GM21423 (cell line): ENCODE measurements at regions not wholly inside any gene's neighbourhood (a gene's known extent, or its start where the extent isn't known, plus 50 kb on each side); places are given as distances from the start of the nearest gene placed in this dataset.
"Not testable (repeated sequence)": the region's sequence is repeated elsewhere in the genome, so short reads cannot be mapped to it uniquely, and the experiment has no call there.

Experiments
- ATAC-seq: cut with Tn5 transposase; IDR thresholded peaks from one replicate; pipeline ENCODE4 v1.9.1; 2021; ENCODE audit warnings: mild to moderate bottlenecking, moderate library complexity; ENCODE audit not compliant: unreplicated experiment

GRCh38 chr14:106398931-106399331, 872.5 kb downstream of the TMEM121 start:
- not testable (repeated sequence) for ATAC-seq

- not testable (repeated sequence) for ATAC-seq
Measured at GRCh38 chr14:106401316-106401715, 874.9 kb downstream of the TMEM121 start.

- ATAC-seq, result not testable (repeated sequence)
Measured at GRCh38 chr14:106410229-106410628, 883.8 kb downstream of the TMEM121 start.

GRCh38 chr14:106414464-106414863, 888.1 kb downstream of the TMEM121 start:
- ATAC-seq, result no peak

GRCh38 chr14:106417224-106418049, 891.1 kb downstream of the TMEM121 start:
- ATAC-seq, result peak; percentile 70

GRCh38 chr14:106419376-106419965, 893.1 kb downstream of the TMEM121 start:
- ATAC-seq, result no peak

GRCh38 chr14:106421431-106422033, 895.1 kb downstream of the TMEM121 start:
- ATAC-seq, result not testable (repeated sequence)

- ATAC-seq, result no peak
Measured at GRCh38 chr14:106422066-106422465, 895.7 kb downstream of the TMEM121 start.

GRCh38 chr14:106425150-106425549, 898.8 kb downstream of the TMEM121 start:
- not testable (repeated sequence) for ATAC-seq

GRCh38 chr14:106436310-106436905, 910.0 kb downstream of the TMEM121 start:
- ATAC-seq, result no peak

- no peak for ATAC-seq
Measured at GRCh38 chr14:106442857-106443256, 916.5 kb downstream of the TMEM121 start.

- no peak for ATAC-seq
Measured at GRCh38 chr14:106455026-106455425, 928.6 kb downstream of the TMEM121 start.

GRCh38 chr14:106459971-106460730, 933.8 kb downstream of the TMEM121 start:
- no peak for ATAC-seq

- ATAC-seq, result no peak
Measured at GRCh38 chr14:106460916-106461315, 934.5 kb downstream of the TMEM121 start.

GRCh38 chr14:106466483-106466882, 940.1 kb downstream of the TMEM121 start:
- not testable (repeated sequence) for ATAC-seq

- not testable (repeated sequence) for ATAC-seq
Measured at GRCh38 chr14:106468869-106469268, 942.5 kb downstream of the TMEM121 start.

- not testable (repeated sequence) for ATAC-seq
Measured at GRCh38 chr14:106470028-106470427, 943.6 kb downstream of the TMEM121 start.

GRCh38 chr14:106474261-106475028, 948.1 kb downstream of the TMEM121 start:
- ATAC-seq, result not testable (repeated sequence)

- not testable (repeated sequence) for ATAC-seq
Measured at GRCh38 chr14:106475214-106475613, 948.8 kb downstream of the TMEM121 start.

GRCh38 chr14:106477600-106477999, 951.2 kb downstream of the TMEM121 start:
- not testable (repeated sequence) for ATAC-seq
